ENCODE measurements at regions not wholly inside any gene's neighbourhood (a gene's known extent, or its start where the extent isn't known, plus 50 kb on each side); places are given as distances from the start of the nearest gene placed in this dataset.
A peak's percentile ranks its signal among the peaks of the same experiment; 100 is the strongest.

- DNase-seq (ENCODE audit: low read depth), result no peak
- TF ChIP-seq CTCF (conservative IDR thresholded peaks at IDR 0.05; ENCODE audit: low read depth, low read length), result no peak
- no peak overlapping the region for H3K4me3 ChIP-seq (ENCODE audit: low read length)
Measured at GRCh38 chr13:31904941-31905824, 126.4 kb upstream of the FRY start.

GRCh38 chr13:31905961-31906360 is 125.6 kb upstream of the FRY start:
- TF ChIP-seq CTCF (conservative IDR thresholded peaks at IDR 0.05; ENCODE audit: low read depth, low read length), result no peak
- DNase-seq (ENCODE audit: low read depth), result no peak
- H3K4me3 ChIP-seq (ENCODE audit: low read length), result no peak overlapping the region

GRCh38 chr13:31908696-31909411 is 122.7 kb upstream of the FRY start:
- TF ChIP-seq CTCF (conservative IDR thresholded peaks at IDR 0.05; ENCODE audit: low read depth, low read length), result no peak
- no peak overlapping the region for H3K4me3 ChIP-seq (ENCODE audit: low read length)
- DNase-seq (ENCODE audit: low read depth), result no peak

- TF ChIP-seq CTCF (conservative IDR thresholded peaks at IDR 0.05; ENCODE audit: low read depth, low read length), result peak; percentile 84
- no peak overlapping the region for H3K4me3 ChIP-seq (ENCODE audit: low read length)
- DNase-seq (ENCODE audit: low read depth), result no peak
Measured at GRCh38 chr13:31909864-31910551, 121.6 kb upstream of the FRY start.

- no peak overlapping the region for H3K4me3 ChIP-seq (ENCODE audit: low read length)
- DNase-seq (ENCODE audit: low read depth), result no peak
- no peak for TF ChIP-seq CTCF (conservative IDR thresholded peaks at IDR 0.05; ENCODE audit: low read depth, low read length)
Measured at GRCh38 chr13:31910633-31911032, 120.9 kb upstream of the FRY start.

- no peak for TF ChIP-seq CTCF (conservative IDR thresholded peaks at IDR 0.05; ENCODE audit: low read depth, low read length)
- DNase-seq (ENCODE audit: low read depth), result no peak
Measured at GRCh38 chr13:31912647-31913401, 118.8 kb upstream of the FRY start.

More at GRCh38 chr13:31912647-31913401, 118.8 kb upstream of the FRY start:
- no peak overlapping the region for H3K4me3 ChIP-seq (ENCODE audit: low read length)
